CD4-positive, alpha-beta T cell treated with Interleukin-6 at 100 ng/mL for 8 hours (primary cell): ENCODE measurements at regions not wholly inside any gene's neighbourhood (a gene's known extent, or its start where the extent isn't known, plus 50 kb on each side); places are given as distances from the start of the nearest gene placed in this dataset.
"Not testable (repeated sequence)": the region's sequence is repeated elsewhere in the genome, so short reads cannot be mapped to it uniquely, and the experiment has no call there.

ENCODE experiments used
- DNase-seq: peaks from one replicate; pipeline ENCODE4 v3.0.0-alpha.2; 2020; ENCODE audit warnings: mixed read lengths, low spot score

DNA sequence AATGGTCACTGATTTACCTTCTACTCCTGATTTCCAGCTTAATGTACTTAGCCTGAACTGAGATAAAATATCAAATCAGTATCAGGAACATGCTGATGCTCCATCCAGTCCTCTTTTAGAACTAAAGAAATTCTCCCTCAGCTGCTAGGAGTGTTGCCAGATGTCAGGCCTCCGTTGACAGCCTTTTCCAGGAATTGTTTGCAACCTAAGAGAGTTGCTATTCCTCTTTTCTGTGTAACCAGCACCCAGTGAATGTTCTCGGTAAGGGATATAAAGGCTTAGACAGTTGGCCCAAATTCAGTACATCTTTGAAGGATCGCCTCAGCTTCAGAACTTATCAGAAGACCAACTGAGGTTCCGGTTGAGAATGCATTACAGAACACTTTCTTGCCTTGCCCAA lies 559.0 kb downstream of the PCDH17 start:
- no peak for DNase-seq

DNA sequence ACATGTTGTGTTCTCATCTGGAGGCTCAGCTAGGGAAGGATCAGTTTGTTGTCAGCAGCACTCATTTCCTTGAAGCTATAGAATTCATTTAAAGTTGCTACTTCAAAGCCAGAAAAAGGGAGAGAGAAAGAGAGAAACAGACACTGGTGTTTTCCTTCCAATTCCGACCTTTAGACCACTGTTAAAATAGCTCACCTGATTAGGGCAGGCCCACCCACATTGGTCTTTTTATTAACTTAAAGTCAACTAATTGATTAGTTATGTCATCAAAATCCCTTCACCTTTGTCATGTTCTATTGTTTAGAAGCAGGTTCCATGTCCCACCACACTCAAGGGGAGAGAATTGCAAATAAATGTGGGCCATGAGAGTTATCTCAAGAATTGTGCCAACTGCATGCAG lies 560.2 kb downstream of the PCDH17 start:
- DNase-seq, result no peak

DNA sequence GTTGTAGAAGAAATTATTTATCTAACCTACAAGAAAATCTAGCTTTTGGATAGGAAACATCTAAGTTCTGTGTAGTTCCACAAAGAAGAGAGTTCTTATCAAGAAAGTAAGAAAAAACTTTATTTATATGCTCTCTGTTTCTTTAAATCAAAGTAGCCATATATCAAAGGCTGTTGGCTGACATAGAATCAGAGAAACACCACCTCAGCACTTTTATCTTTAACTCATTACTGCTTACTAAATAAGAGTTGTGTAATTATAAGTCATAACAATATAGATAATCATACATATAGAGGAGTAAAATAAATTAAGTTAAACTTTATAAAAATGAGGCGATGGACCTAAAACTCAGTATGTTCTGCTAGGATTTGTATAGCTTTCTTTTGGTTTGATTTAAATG lies 570.6 kb downstream of the PCDH17 start:
- no peak for DNase-seq

DNA sequence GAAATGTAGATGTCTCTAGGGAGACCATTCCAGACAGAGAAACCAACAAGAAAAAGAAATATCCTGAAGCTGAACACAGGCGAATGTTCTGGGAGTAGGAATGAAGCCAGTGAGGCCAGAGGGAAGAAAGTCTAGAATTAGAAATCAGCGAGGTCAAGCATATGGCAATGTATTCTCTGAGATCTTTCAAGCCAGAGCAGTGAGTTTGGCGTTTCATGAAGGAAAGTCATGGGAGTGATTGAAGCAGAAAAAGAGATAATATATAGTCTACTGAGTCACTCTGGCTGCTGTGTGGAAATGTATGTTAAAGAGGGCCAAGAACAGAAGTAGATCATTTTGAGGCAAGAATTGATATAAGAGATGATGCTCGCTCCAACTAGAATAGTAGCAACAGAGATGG lies 576.0 kb downstream of the PCDH17 start:
- no peak for DNase-seq

DNA sequence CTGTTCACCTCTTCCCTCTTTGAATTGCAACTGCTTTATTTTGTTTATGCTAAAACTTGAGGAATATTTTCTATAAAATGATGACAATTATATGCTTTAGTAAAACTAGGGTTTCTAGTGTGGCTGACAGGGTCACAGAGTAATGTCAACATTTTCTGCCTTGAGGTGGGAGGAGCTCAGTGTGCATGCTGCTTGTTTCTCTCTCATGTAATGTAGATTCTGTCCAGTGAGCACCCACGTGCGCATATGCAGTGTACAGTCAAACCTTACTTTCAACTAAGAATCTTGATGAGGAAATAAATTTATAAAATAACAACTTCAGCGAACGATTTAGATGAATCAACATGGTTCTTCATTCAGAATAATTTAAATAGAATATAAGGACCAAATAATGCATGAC lies 603.9 kb downstream of the PCDH17 start:
- DNase-seq, result no peak

DNA sequence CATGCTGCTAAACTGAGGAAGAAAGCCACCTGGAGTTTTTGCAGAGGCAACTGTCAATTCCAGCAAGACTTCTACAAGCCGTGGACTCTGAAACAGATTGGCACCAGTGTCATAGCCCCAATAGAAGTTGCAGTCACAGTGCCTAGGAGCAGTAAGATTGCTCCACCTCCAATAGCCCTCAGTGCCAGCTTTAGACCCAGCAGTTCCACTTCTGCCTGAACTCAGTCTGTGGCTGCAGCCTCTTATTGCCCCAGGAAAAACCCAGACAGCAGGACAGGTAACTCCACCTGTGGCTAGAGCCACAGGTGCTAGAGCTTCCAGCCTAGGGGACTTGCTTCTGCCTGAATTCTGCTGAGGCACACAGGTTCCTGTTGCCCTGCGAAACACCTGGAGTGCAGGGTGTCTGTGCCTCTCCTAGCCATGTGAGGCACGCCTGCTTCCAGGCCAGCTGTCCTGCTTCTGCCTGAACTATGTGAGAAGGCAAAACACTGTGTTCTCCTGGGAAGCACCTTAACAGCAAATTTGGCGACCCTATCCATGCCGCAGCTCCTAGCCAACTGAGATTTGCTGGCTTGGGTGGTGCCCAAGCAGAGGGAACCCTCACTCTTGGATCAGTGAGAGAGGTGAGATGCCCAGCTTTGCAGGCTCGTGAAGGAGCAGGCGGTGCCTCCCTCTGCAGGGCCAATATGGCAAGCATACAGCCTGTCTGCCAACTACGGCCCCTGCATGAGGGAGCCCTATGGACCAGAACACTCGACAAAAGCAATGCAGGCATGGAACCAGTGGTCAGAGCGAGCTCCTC lies 607.6 kb downstream of the PCDH17 start:
- no peak for DNase-seq

DNA sequence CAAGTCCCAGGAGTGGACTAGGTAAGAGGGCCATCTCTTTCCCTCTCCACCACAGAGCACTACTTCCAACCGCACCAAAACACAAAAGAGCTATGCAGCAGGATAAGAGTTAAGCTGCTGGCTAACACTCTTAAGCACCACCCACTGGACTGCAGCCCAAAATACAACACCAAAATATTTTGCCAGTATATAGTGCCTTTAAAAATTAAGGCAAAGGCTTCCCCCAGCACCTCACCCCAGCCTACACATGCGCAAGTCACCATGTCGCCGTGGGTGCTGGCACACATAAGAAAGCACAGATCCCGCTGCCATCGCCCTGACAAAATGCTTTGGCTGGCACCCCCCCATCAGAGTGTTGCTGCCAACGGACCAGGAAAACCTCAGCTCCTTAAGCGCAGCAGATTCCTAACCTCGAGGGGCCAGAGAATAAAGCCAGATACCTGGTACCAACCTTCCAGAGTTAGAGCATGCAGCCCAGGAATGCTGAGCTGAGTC lies 608.3 kb downstream of the PCDH17 start:
- DNase-seq, result no peak

DNA sequence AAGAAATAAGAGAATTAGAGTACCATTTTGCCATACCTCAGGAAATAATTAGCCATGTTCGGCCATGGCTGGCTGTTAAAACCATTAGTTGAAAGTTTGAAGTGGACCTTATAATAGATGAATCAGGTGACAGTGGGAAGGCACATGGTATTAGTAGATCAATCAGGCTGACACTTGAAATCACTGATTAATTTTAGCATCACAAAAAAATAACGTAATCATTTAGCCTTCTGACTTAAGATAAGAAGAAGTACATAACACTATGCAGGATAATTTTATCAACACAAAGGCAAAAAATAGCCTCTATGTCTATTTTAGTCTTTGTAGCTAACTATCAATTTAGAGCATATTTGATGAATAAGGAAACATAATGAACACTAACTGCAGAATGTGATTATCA lies 615.5 kb downstream of the PCDH17 start:
- DNase-seq, result no peak

DNA sequence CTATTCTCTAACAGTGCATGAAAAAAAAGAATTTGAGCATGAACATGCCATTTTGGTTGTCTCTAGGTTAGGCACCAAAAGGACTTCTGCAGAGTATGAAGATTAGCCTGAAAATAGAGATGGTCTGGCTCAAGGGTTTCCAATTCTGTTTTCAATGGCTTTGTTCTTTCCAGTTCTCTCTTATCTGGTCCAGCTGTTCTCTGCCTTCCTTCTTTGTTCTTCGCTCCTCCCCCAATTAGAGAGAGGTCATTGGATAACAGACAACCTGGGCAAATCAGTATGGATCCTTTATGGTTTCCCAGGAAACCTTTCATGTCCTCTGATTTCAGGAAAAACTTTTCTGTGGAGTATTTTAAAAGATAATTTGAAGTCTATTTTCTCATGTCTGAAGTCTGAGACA lies 623.4 kb downstream of the PCDH17 start:
- no peak for DNase-seq

DNA sequence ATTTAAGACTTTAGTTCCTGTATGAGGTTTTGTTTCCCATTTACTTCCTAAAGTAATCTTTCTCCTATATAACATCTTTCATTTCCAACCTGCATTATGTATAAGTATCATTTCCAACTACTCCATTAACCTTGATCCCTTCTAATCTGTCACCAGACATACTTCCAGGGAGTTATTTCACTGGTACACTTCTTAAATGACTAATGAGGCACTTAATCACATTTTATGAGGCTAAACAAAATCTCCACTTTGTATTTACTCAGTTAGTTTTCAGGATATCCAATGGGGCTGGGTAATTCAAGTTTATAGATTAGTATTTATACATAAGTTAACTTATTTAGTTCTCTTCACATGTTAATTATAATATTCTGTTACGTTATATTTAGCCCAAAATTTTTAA lies 634.7 kb downstream of the PCDH17 start:
- DNase-seq, result no peak

DNA sequence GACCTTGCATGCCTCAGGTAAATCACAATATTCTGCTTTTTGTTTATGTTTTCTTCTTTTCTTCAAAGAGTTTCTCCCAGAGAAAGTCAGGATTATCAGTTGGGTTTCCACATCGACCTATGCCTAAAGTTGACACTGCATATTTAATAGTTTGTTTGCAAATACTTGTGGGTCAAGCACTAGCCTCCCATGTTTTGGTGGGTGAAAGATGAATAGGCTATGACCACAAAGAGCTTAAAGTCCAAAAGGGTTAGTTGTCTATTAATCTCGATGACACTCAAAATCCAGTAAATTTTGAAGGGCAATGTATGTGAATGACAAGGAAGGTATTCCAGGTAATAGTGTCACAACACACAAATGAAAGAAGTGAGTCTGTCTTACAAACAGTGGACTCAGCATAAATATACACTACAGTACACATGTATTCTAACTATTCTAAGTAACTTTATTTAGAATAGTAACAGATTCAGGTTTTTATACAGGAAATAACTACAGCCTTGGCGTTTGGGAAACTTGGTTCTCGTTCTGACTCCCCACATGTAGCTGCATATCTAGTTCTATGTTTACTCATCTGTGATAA lies 667.1 kb downstream of the PCDH17 start:
- DNase-seq, result no peak

DNA sequence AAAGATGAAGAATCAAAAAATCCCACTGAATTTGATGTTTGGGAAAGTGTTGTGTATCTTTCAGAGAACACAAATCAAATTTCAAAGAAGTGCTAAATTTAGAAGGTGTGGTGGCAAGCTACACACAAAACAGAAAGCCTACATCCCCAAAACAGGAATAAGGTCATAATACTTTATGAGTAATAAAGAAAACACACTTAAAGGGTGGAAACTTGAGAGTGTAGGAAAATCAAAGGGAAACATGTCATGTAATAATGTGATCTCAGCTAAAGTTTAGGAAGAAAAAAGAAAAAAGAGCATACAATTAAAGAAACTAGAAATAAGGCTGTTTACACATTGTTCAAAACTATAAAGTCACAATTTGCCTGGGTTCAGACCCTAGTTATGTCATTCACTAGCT lies 668.7 kb downstream of the PCDH17 start:
- no peak for DNase-seq

DNA sequence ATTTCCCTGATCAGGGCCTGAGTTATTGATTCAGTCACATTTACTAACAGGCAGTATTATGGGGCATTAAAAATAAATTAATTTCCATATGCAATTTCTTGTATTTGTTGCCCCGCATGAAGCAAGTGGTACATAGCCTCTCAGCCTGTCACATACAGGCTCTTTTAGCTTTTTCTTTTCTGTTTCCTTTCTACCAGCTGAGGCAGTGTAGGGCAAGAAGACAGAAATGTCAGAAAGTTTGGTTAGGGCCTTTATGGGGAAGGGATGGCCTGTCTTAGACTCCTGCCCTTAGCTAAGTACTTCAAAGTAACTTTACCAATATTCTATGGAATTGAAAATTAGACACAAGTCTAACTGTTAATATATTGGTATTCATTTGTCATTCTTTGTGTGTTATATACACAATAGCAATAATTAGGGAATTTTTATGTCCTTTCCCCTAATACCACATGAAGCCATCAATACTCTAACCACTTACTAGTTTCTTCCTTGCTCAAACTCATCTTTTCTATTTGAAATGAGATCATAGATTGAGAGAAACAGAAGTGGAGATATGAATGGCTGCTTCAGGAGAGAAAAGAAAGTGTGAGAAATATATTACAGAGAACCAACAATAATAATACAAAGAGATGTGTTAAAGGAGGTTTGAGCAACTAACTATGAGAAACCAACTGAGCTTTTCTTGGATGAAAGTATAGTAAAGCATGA lies 669.6 kb downstream of the PCDH17 start:
- no peak for DNase-seq

DNA sequence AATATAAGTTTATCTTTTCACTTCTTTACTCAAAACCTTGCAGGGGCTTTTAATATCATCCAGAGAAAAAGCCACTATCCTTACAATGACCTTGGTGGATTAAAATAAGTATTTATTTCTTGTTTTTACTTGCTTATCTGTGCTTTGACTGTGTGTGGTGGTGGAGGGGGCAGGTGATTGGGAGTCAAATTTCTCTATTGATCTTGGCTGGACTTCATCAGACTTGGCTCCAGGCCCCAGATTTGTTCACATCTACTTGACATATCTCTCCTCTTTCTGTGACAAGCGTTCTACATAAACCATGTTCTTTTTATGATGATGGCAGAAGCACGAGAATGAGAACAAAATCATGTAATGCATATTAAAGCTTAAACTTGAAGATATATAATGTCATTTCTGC lies 670.8 kb downstream of the PCDH17 start:
- no peak for DNase-seq

DNA sequence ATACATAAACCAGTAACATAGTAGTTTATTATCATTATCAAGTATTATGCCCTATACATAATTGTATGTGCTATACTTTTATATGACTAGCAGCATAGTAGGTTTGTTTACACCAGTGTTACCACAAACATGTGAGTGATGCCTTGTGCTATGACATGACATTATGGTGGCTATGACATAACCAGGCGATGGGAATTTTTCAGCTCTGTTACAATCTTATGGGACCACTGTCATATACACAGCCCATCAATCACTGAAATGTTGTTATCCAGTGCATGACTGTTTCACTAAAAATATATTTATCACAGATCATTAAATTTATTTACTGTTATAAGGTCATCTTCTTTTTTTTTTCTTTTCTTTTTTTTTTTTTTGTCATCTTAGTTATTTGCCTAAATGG lies 674.5 kb downstream of the PCDH17 start:
- no peak for DNase-seq

DNA sequence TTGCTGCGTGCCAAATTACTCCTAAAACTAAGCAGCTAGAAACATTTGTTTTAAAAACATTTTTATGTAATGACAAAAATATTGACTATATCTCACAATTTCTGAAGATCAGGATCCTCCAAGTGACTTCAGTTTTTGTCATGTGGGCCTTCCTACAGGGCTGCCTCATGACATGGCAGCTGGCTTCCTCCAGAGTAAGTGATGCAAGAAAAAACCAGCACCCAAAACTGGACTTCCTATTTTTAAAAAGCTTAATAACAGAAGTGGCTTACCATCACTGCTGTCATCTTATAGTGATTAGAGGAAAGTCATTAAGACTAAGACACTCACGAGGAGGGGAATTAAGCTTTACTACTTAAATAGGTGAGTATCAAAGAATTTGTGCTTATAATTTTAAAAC lies 681.7 kb downstream of the PCDH17 start:
- no peak for DNase-seq

DNA sequence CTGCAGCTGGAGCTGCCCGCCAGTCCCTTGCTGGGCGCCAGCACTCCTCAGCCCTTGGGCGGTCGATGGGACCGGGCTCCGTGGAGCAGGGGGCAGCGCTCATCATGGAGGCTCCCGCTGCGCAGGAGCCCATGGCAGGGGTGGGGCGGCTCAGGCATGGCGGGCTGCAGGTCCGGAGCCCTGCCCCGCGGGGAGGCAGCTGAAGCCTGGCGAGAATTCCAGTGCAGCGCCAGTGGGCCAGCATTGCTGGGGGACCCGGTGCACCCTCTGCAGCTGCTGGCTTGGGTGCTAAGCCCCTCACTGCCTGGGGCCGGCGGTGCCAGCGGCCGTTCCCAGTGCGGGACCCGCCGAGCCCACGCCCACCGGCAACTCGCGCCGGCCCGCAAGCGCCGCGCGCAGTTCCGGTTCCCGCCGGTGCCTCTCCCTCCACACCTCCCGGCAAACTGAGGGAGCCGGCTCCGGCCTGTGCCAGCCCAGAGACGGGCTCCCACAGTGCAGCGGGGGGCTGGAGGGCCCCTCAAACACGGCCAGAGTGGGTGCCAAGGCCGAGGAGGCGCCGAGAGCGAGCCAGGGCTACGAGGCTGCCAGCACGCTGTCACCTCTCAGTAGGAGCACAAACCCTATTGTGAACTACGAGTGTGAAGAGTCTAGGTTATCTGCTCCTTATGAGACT lies 687.1 kb downstream of the PCDH17 start:
- no peak for DNase-seq

DNA sequence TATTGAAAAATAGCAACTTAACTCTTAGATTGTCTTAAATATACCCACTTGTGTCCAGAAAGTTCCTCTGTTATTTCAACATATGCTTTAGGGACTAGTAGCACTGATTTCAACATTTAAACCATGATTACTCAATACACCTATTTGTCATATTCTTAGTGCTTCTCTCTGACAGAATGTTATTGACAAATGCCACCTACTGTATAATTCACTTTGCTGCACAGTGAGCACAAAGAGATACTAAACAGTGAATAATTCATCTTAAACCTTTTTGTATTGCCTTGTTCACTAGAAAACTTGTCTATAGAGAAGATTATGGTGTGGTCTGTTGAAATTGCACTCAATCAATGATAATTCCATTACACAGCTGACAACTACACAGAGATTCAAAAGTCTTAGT lies 692.6 kb downstream of the PCDH17 start:
- DNase-seq, result no peak

DNA sequence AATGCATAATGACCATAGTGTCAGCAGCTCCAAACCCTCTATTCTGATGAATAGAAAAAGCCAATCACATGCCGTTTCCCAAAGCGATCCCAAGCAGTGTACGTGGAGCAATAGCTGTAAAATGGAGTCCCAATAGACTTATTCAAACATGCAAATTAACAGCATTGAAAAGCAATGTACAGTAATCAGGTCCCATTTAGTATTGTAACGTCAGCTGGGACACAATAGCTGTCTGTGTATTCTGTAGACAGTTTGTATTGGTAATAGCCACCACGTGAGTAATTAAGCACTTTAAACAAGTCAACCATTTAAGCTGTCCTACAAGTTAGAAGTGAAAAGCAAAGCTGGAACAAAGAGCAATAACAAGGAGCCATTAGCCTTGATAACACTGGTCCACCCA lies 698.2 kb downstream of the PCDH17 start:
- DNase-seq, result no peak

DNA sequence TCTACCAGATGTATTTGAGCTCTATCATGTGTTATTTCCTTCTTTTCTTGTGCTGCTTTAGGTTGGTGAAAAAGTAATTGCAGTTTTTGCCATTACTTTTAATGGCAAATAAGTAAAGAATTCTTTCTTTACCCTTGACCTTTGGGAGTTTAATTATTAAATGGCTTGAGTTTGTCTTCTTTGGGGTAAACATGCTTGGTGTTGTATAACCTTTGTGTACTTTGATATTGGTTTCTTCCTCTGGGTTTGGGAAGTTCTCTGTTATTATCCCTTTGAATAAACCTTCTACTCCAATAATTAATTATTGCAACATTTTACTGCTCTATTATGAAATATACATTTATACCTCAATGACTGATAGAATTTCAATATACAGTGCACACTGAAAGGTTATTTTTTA lies 709.4 kb downstream of the PCDH17 start:
- no peak for DNase-seq

DNA sequence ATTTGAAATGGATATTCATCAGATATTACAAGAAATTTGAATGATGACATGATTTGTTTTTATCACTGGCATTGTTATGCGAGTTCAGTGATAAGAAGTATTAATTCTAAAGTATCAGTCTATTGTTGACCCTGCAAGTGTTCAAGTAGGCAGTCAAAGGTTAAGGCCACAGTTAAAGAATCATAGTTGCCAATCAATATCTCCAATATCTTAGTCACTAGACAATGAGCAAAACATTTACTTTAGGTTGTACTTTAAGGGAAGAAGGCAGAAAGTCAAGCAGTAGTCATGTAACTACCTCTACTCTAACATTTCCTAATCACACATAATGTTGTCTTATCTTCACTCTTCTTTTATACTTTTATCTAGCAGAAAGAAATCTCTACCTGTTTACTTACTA lies 709.8 kb downstream of the PCDH17 start:
- DNase-seq, result no peak

DNA sequence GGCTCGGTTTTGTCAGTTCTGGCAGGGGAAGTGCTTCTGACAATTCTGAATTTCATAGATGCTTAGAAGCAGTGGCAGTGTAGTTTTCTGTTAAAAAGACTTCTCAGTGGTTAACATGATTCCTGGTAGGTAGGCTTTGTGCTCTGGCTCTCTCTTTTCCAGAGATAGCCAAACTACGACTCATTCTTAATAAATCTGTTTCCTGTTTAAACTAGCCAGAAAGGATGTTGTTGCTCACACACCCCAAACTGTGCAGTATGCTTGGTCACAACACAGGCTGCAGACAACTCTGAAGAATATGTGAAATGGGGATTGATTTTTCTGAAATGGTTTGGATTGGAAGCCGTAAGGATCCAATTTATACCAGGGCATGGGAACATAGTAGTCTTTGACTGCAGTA lies 711.5 kb downstream of the PCDH17 start:
- no peak for DNase-seq

DNA sequence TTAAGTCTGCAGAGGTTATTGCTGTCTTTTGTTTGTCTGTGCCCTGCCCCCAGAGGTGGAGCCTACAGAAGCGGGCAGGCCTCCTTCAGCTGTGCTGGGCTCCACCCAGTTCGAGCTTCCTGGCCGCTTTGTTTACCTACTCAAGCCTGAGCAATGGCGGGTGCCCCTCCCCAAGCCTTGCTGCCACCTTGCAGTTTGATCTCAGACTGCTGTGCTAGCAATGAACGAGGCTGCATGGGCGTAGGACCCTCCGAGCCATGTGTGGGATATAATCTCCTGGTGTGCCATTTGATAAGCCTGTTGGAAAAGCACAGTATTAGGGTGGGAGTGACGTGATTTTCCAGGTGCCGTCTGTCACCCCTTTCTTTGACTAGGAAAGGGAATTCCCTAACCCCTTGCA lies 720.6 kb downstream of the PCDH17 start:
- DNase-seq, result not testable (repeated sequence)
